Tibial nerve (tissue), 4 donors: ENCODE measurements at regions not wholly inside any gene's neighbourhood (a gene's known extent, or its start where the extent isn't known, plus 50 kb on each side); places are given as distances from the start of the nearest gene placed in this dataset.

Experiments used
- CTCF ChIP-seq, 5 experiments: fragments of 200-600 bp in 3 of 5; fragments of 450-650 bp in 2 of 5; sonication (generic) in 3 of 5; IDR thresholded peaks; one replicate each; pipeline ENCODE4 v1.5.1; 2016 to 2019; ENCODE audit warnings: antibody characterized with exemption in 5 of 5, mild to moderate bottlenecking in 3 of 5, moderate library complexity in 2 of 5
- EP300 ChIP-seq, 2 donors: sonication (generic); formaldehyde crosslinking; IDR thresholded peaks; one replicate each; pipeline ENCODE4 v1.6.1; 2017; ENCODE audit warnings: antibody characterized with exemption in 2 of 2, mild to moderate bottlenecking in 1 of 2
- POLR2A ChIP-seq, 2 donors: fragments of 450-650 bp; IDR thresholded peaks; one replicate each; pipeline ENCODE4 v1.6.1; 2017; ENCODE audit warnings: antibody characterized with exemption in 2 of 2, mild to moderate bottlenecking in 2 of 2, moderate library complexity in 2 of 2

- TF ChIP-seq CTCF (IDR thresholded peaks at IDR 0.05) (no peak), POLR2A (IDR thresholded peaks at IDR 0.05) (no peak), EP300 (IDR thresholded peaks at IDR 0.05) (no peak)
Observed at GRCh38 chr20:37636212-37636975, 57.4 kb upstream of the CTNNBL1 start.
